RWPE2 (cell line): ENCODE measurements at regions not wholly inside any gene's neighbourhood (a gene's known extent, or its start where the extent isn't known, plus 50 kb on each side); places are given as distances from the start of the nearest gene placed in this dataset.
"Not testable (repeated sequence)": the region's sequence is repeated elsewhere in the genome, so short reads cannot be mapped to it uniquely, and the experiment has no call there.

ENCODE experiments used
- ATAC-seq: fragments of 200-7000 bp; cut with Tn5 transposase; 3 replicates; pipeline ENCODE4 v1.9.1; 2021; ENCODE audit warnings: low read depth
- DNase-seq: peaks from one replicate; pipeline ENCODE4 v3.0.0-alpha.2; 2020; ENCODE audit warnings: low spot score
- H3K27ac ChIP-seq: fragments of 450-650 bp; 2 replicates; pipeline ENCODE4 v1.5.1; 2017; ENCODE audit warnings: mild to moderate bottlenecking; ENCODE audit not compliant: poor library complexity, severe bottlenecking
- H3K27me3 ChIP-seq: fragments of 250-450 bp; sonication (Bioruptor Pico); 2 replicates; pipeline ENCODE4 v1.5.1; 2021; ENCODE audit warnings: mild to moderate bottlenecking, moderate library complexity; ENCODE audit not compliant: insufficient read depth, poor library complexity, severe bottlenecking
- H3K36me3 ChIP-seq: fragments of 250-450 bp; sonication (Bioruptor Pico); 2 replicates; pipeline ENCODE4 v1.5.1; 2020; ENCODE audit warnings: low read depth, mild to moderate bottlenecking, moderate library complexity
- H3K4me1 ChIP-seq: fragments of 250-450 bp; sonication (Bioruptor Pico); 2 replicates; pipeline ENCODE4 v1.5.1; 2021; ENCODE audit warnings: mild to moderate bottlenecking, moderate library complexity; ENCODE audit not compliant: insufficient read depth, poor library complexity, severe bottlenecking
- H3K4me3 ChIP-seq: fragments of 250-450 bp; sonication (Bioruptor Pico); 2 replicates; pipeline ENCODE4 v1.5.1; 2021; ENCODE audit warnings: mild to moderate bottlenecking, moderate library complexity; ENCODE audit not compliant: severe bottlenecking
- H3K9me3 ChIP-seq: fragments of 250-450 bp; sonication (Bioruptor Pico); 2 replicates; pipeline ENCODE4 v1.5.1; 2021; ENCODE audit warnings: mild to moderate bottlenecking, moderate library complexity; ENCODE audit not compliant: severe bottlenecking
- TF ChIP-seq, protein P1 (sequence below): fragments of 450-650 bp; IDR thresholded peaks from one replicate; pipeline ENCODE4 v1.5.1; 2017; ENCODE audit warnings: mild to moderate bottlenecking, moderate library complexity; ENCODE audit not compliant: poor library complexity, severe bottlenecking

DNA sequence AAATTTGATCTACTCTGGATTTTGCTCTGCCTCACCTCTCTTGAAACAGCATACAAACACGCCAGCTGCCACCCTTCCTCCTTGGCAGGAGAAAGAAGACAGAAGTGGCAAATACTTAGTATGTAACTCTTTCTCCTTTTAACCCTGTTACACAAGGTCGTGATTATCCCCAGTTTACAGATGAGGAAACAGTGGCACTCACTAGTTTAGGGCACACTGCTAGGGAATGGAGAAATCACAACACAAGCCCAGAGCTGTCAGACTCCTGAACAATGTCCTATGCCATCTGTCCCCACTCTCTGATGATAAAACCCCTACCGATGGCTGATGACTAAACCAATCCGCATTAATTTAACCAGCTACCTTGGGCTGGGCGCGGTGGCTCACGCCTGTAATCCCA is 79.7 kb downstream of the FGD2 start:
- peaks cover 10% of the 10 kb centered on the region for H3K4me1 ChIP-seq
- H3K4me3 ChIP-seq, result no peak overlapping the region
- TF ChIP-seq, protein P1, sequence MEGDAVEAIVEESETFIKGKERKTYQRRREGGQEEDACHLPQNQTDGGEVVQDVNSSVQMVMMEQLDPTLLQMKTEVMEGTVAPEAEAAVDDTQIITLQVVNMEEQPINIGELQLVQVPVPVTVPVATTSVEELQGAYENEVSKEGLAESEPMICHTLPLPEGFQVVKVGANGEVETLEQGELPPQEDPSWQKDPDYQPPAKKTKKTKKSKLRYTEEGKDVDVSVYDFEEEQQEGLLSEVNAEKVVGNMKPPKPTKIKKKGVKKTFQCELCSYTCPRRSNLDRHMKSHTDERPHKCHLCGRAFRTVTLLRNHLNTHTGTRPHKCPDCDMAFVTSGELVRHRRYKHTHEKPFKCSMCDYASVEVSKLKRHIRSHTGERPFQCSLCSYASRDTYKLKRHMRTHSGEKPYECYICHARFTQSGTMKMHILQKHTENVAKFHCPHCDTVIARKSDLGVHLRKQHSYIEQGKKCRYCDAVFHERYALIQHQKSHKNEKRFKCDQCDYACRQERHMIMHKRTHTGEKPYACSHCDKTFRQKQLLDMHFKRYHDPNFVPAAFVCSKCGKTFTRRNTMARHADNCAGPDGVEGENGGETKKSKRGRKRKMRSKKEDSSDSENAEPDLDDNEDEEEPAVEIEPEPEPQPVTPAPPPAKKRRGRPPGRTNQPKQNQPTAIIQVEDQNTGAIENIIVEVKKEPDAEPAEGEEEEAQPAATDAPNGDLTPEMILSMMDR, result no peak
- H3K27me3 ChIP-seq, result no peaks in the 10 kb centered on the region
- no peak for DNase-seq
- ATAC-seq, result no peak
- peaks cover 1% of the 10 kb centered on the region for H3K9me3 ChIP-seq
- H3K36me3 ChIP-seq, result no peaks in the 10 kb centered on the region
- H3K27ac ChIP-seq, result no peak overlapping the region

DNA sequence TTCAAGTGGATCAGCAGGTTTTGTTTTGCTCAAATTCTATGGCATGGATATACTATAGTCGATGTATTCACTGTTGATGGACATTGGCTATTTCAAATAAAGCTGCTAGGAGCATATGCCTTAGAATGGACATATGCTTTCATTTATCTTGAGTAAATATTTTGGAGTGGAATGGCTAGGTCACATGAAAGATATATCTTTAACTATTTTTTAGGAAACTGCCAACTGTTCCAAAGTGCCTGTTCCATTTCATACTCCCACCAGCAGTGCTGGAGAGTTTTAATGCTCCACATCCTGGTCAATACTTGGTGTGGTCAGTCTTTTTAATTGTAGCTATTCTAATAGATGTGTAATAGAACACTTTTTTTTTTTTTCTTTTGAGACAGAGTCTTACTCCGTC is 81.1 kb upstream of the PIM1 start:
- no peak overlapping the region for H3K4me3 ChIP-seq
- TF ChIP-seq, protein P1, result no peak

DNA sequence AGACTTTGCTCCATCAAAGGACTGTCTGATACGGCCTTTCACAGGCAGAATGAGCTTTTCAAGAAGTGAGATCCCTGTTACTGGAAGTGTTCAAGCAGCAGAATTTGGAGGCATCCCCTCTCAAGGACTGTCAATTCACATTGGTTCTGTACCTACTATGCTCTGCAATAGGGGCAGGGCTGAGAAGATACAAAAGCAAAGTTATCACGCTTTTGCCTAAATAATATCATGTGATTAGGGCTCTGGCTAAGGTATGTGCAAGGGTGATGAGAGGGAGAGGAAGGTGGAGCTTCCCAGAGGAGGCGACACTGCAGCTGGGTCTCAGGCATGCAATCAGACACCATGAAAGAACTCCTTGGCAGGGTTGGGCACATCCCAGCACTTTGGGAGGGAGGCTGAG is 80.2 kb upstream of the PIM1 start:
- Histone ChIP-seq H3K4me3 (no peak overlapping the region), H3K9me3 (no peaks in the 10 kb centered on the region), H3K27me3 (no peaks in the 10 kb centered on the region), H3K36me3 (no peaks in the 10 kb centered on the region), H3K4me1 (peaks cover 5% of the 10 kb centered on the region), H3K27ac (no peak overlapping the region)
- DNase-seq (no peak), ATAC-seq (no peak)
- TF ChIP-seq, protein P1, result no peak

More for the DNA sequence above, 81.1 kb upstream of the PIM1 start:
- DNase-seq (no peak), ATAC-seq (no peak)
- Histone ChIP-seq H3K36me3 (no peaks in the 10 kb centered on the region), H3K4me1 (peaks cover 7% of the 10 kb centered on the region), H3K9me3 (no peaks in the 10 kb centered on the region), H3K27me3 (no peaks in the 10 kb centered on the region), H3K27ac (no peak overlapping the region)

DNA sequence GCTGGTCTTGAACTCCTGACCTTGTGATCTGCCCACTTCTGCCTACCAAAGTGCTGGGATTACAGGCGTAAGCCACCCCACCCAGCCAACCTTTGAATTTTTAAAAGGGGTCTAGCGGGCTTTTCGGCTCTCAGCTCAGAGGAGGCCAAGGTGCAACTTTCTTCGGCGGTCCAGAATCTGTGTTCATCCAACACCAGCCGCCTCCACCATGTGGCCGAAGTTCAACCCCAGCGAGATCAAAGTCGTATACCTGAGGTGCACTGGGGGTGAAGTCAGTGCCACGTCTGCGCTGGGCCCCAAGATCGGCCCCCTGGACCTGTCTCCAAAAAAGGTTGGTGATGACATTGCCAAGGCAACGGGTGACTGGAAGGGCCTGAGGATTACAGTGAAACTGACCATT is 78.8 kb upstream of the PIM1 start:
- H3K4me3 ChIP-seq, H3K27me3 ChIP-seq, H3K4me1 ChIP-seq, DNase-seq, ATAC-seq, H3K9me3 ChIP-seq, H3K27ac ChIP-seq, H3K36me3 ChIP-seq: not testable (repeated sequence)

DNA sequence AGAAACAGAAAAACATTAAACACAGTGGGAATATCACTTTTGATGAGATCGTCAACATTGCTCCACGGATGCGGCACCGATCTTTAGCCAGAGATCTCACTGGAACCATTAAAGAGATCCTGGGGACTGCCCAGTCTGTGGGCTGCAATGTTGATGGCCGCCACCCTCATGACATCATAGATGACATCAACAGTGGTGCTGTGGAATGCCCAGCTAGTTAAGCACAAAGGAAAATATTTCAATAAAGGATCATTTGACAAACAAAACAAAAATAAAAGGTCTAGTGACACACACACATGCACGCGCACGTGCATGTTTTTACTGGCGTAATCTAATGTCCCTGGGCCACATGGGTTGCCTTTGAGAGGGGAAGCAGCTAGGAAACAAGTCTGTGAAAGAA is 78.4 kb upstream of the PIM1 start:
- not testable (repeated sequence) for H3K27me3 ChIP-seq, H3K36me3 ChIP-seq, DNase-seq, ATAC-seq, H3K4me3 ChIP-seq, H3K4me1 ChIP-seq, H3K9me3 ChIP-seq, H3K27ac ChIP-seq

DNA sequence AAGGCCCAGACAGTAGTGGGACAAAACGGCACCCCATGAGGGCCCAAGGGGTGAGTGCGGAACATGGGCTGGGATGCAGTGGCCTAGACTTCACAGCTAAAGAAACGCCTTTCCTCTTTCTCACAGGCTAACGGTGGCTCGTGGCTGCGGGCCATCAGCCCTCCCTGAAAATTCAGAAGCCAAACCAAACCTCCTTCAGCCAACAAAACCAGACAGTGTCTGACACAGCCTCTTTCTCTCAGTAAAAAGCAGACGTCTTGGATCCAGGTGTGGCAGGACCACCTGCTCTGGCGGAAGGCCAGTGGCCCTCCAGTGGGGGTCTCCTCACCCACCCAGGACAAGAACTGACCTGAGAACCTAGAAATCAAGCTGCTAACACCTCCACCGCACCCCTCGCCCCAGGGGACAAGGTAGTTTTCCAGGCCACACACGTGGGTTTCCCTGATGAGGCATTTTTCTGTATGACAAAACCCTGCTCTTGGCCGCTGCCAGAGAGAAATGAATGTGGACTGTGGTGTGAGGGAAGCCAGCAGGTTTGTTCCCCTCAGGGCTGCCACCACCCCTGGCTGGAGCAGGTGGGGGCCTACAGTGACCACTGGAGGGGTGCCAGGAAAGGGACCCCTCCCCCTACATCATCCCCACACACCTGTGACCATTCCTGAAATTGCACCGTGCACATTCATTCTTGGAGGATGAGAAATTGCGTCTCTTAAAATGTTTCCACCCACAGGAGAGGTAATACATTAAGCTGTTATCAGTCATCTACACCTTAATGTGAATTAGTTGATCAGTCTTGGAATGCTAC is 76.8 kb upstream of the PIM1 start:
- TF ChIP-seq, protein P1, result no peak
- no peak for DNase-seq
- Histone ChIP-seq H3K36me3 (no peaks in the 10 kb centered on the region), H3K27ac (no peak overlapping the region), H3K9me3 (no peaks in the 10 kb centered on the region), H3K4me3 (no peak overlapping the region), H3K4me1 (peaks cover 5% of the 10 kb centered on the region), H3K27me3 (no peaks in the 10 kb centered on the region)
- no peak for ATAC-seq
